ENCODE measurements at regions not wholly inside any gene's neighbourhood (a gene's known extent, or its start where the extent isn't known, plus 50 kb on each side); places are given as distances from the start of the nearest gene placed in this dataset.

GRCh38 chr2:77640924-77641323 is 118.7 kb upstream of the LRRTM4 start:
- no peak overlapping the region for H3K4me3 Mint-ChIP-seq
- peaks cover 19% of the 10 kb centered on the region for H3K9me3 Mint-ChIP-seq
- H3K36me3 Mint-ChIP-seq (ENCODE audit: low read depth) = peaks cover 23% of the 10 kb centered on the region
- DNase-seq (ENCODE audit: low read depth, low spot score) = no peak
- H3K4me1 Mint-ChIP-seq = no peaks in the 10 kb centered on the region
- H3K27ac Mint-ChIP-seq (ENCODE audit: unreplicated experiment) = no peak overlapping the region
- TF ChIP-seq, protein P1, sequence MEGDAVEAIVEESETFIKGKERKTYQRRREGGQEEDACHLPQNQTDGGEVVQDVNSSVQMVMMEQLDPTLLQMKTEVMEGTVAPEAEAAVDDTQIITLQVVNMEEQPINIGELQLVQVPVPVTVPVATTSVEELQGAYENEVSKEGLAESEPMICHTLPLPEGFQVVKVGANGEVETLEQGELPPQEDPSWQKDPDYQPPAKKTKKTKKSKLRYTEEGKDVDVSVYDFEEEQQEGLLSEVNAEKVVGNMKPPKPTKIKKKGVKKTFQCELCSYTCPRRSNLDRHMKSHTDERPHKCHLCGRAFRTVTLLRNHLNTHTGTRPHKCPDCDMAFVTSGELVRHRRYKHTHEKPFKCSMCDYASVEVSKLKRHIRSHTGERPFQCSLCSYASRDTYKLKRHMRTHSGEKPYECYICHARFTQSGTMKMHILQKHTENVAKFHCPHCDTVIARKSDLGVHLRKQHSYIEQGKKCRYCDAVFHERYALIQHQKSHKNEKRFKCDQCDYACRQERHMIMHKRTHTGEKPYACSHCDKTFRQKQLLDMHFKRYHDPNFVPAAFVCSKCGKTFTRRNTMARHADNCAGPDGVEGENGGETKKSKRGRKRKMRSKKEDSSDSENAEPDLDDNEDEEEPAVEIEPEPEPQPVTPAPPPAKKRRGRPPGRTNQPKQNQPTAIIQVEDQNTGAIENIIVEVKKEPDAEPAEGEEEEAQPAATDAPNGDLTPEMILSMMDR (conservative IDR thresholded peaks at IDR 0.05) = no peak
- H3K27me3 Mint-ChIP-seq (ENCODE audit: low read depth) = no peaks in the 10 kb centered on the region

DNA sequence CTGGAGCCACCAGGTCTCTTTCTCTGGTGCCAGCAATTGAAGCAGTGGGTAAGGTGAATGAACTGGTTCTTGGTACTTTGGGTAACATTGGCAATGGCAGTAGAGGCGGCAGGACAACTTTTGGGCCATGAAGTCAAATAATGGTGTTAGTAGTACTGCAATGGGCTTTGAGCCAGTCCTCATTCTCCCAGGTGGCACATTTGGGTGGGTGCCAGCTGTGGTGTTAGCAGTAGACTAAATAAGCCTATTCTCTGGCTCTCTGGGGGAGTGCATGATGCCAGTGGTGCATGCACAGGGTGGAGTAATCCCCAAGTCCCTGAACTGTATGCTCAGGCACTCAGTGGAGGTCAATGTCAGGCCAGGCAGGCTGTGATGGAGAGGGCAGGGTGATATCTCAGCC is 120.2 kb upstream of the LRRTM4 start:
- TF ChIP-seq, protein P1 (conservative IDR thresholded peaks at IDR 0.05) = no peak
- no peak overlapping the region for H3K27ac Mint-ChIP-seq (ENCODE audit: unreplicated experiment)
- no peaks in the 10 kb centered on the region for H3K27me3 Mint-ChIP-seq (ENCODE audit: low read depth)
- peaks cover 20% of the 10 kb centered on the region for H3K36me3 Mint-ChIP-seq (ENCODE audit: low read depth)
- no peak overlapping the region for H3K4me3 Mint-ChIP-seq
- no peak for DNase-seq (ENCODE audit: low read depth, low spot score)
- H3K9me3 Mint-ChIP-seq = peaks cover 17% of the 10 kb centered on the region
- H3K4me1 Mint-ChIP-seq = no peaks in the 10 kb centered on the region

GRCh38 chr2:77649856-77650255 is 127.7 kb upstream of the LRRTM4 start:
- H3K27ac Mint-ChIP-seq (ENCODE audit: unreplicated experiment) = no peak overlapping the region
- no peak for DNase-seq (ENCODE audit: low read depth, low spot score)
- H3K9me3 Mint-ChIP-seq = peaks cover 3% of the 10 kb centered on the region
- TF ChIP-seq, protein P1 (conservative IDR thresholded peaks at IDR 0.05) = no peak
- no peak overlapping the region for H3K4me3 Mint-ChIP-seq
- H3K4me1 Mint-ChIP-seq = no peaks in the 10 kb centered on the region
- H3K36me3 Mint-ChIP-seq (ENCODE audit: low read depth) = no peaks in the 10 kb centered on the region
- no peaks in the 10 kb centered on the region for H3K27me3 Mint-ChIP-seq (ENCODE audit: low read depth)

DNA sequence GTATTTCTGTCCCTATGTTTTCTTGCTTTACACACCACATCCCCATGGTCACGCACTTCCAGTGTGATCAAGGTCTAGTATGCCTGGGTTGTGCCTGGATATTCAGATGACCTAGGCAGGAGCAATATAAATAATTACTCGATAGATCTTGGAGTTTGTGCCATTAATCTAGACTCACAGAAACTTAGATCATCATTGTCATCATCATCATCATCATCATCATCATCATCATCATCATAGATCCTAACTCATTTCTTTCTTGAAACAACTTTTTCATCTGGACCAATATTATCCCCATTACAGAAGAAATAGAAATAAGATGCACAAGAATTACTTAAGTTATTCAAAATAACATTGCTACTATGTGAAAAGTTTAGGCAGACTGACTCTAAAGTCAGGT is 130.3 kb upstream of the LRRTM4 start:
- Mint-ChIP-seq H3K9me3 (no peaks in the 10 kb centered on the region), H3K27ac (ENCODE audit: unreplicated experiment) (no peak overlapping the region), H3K27me3 (ENCODE audit: low read depth) (no peaks in the 10 kb centered on the region), H3K4me1 (no peaks in the 10 kb centered on the region), H3K36me3 (ENCODE audit: low read depth) (no peaks in the 10 kb centered on the region), H3K4me3 (no peak overlapping the region)
- TF ChIP-seq, protein P1 (conservative IDR thresholded peaks at IDR 0.05) = no peak
- DNase-seq (ENCODE audit: low read depth, low spot score) = no peak

DNA sequence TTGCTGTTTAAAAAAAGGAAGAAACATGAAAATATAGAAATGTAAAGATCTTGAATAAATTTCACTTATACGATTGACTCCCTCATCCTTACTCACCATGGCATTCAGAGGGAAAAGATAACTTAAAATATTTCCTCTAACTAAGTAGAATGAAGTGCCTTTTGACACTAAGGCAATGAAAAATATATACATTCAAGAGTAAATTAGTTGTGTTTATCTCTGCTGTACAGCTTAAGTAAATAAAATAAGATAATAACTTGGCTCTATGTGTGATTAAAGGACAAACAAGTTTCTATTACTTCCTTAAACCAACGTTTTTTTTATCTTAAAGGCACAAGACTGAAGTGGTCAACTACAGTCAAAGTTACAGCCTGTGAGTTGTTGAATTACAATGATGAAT is 142.3 kb upstream of the LRRTM4 start:
- Mint-ChIP-seq H3K4me1 (peaks cover 4% of the 10 kb centered on the region), H3K4me3 (no peak overlapping the region), H3K27ac (ENCODE audit: unreplicated experiment) (no peak overlapping the region), H3K27me3 (ENCODE audit: low read depth) (no peaks in the 10 kb centered on the region), H3K9me3 (no peaks in the 10 kb centered on the region), H3K36me3 (ENCODE audit: low read depth) (no peaks in the 10 kb centered on the region)
- no peak for DNase-seq (ENCODE audit: low read depth, low spot score)
- TF ChIP-seq, protein P1 (conservative IDR thresholded peaks at IDR 0.05) = no peak

Measured in neural crest cell (in vitro differentiated cells).